HG02798 (cell line): ENCODE measurements at regions not wholly inside any gene's neighbourhood (a gene's known extent, or its start where the extent isn't known, plus 50 kb on each side); places are given as distances from the start of the nearest gene placed in this dataset.
"Not testable (repeated sequence)": the region's sequence is repeated elsewhere in the genome, so short reads cannot be mapped to it uniquely, and the experiment has no call there.

Experiments
- ATAC-seq: cut with Tn5 transposase; IDR thresholded peaks from one replicate; pipeline ENCODE4 v1.9.1; 2021; ENCODE audit warnings: mild to moderate bottlenecking; ENCODE audit not compliant: unreplicated experiment, poor library complexity

DNA sequence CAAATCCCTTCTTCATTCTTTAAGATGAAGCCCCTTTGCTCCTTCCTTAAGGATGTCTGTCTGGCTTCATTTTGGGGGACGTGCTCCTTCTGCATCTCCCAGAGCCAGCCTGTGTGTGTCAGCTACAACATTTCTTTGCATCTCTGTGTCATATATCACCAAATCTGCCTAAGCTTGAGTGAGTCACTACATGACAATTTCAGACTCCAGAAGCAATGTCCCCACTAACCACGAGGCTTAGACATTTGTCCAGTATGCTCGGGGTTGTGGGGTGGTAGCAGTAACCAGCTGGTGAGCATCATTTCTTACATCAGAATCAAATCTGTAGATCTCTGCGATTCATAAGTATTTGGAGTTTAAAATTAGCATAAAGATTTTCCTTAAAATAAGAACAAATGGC is 54.1 kb upstream of the USP14 start:
- ATAC-seq: not testable (repeated sequence)

DNA sequence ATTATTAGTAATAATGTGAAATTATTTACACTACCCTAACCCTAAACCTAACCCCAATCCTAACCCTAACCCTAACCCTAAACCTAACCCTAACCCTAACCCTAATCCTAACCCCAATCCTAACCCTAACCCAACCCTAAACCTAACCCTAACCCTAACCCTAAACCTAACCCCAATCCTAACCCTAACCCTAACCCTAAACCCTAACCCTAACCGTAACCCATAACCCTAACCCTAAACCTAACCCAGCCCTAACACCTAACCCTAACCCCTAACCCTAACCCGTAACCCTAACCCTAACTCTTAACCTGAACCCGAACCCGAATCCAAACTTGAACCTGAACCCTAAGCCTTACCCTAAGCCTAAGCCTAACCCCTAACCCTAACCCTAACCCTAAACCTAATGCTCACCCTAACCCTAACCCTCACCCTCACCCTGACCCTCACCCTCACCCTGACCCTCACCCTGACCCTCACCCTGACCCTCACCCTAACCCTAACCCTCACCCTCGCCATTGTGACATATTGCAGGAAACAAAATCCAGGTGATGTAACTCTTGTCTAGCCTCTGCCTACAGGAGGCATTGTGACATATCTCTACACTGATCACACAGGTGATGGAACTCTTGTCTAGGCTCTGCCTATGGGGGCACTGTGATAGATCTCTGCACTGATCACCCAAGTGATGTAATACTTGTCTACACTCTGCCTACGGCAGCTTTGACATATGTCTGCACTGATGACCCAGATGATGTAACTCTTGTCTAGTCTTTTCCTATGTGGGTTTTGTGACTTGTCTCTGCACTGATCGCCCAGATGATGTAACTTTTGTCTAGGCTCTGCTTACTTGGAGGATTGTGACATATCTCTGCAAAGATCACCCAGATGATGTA is 53.0 kb upstream of the USP14 start:
- not testable (repeated sequence) for ATAC-seq

DNA sequence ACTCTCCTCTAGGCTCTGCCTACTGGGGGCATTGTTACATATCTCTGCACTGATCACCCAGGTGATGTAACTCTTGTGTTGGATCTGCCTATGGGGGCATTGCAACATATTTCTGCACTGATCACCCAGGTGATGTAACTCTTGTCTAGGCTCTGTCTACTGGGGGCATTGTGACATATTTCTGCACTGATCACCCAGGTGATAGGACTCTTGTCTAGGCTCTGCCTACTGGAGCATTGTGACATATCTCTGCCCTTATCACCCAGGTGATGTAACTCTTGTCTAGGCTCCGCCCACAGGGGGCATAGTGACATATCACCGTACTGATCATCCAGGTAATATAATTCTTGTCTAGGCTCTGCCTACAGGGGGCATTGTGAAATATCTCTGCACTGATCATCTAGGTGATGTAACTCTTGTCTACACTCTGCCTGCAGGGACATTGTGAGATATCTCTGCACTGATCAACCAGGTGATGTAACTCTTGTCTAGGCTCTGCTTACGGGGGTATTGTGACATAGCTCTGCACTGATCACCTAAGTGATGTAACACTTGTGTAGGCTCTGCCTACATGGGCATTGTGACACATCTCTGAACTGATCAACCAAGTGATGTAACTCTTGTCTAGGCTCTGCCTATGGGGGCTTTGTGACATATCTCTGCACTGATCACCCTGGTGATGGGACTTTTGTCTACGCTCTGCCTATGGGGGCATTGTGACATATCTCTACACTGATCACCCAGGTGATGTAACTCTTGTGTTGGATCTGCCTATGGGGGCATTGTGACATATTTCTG is 52.1 kb upstream of the USP14 start:
- not testable (repeated sequence) for ATAC-seq

DNA sequence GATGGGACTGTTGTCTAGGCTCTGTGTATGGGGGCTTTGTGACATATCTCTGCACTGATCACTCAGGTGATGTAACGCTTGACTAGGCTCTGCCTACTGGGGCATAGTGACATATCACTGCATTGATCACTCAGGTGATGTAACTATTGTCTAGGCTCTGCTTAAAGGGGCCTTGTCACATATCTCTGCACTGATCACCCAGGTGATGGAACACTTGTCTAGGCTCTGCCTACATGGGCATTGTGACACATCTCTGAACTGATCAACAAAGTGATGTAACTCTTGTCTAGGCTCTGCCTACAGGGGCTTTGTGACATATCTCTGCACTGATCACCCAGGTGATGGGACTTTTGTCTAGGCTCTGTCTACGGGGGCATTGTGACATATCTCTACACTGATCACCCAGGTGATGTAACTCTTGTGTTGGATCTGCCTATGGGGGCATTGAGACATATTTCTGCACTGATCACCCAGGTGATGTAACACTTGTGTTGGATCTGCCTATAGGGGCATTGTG is 51.4 kb upstream of the USP14 start:
- ATAC-seq: not testable (repeated sequence)

DNA sequence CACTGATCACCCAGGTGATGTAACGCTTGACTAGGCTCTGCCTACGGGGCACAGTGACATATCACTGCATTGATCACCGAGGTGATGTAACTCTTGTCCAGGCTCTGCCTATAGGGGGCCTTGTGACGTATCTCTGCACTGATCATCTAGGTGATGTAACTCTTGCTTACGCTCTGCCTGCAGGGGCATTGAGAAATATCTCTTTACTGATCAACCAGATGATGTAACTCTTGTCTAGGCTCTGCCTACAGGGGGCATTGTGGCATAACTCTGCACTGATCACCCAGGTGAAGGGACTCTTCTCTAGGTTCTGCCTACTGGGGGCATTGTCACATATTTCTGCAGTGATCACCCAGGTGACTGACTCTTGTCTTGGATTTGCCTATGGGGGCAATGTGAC is 50.9 kb upstream of the USP14 start:
- ATAC-seq: not testable (repeated sequence)

DNA sequence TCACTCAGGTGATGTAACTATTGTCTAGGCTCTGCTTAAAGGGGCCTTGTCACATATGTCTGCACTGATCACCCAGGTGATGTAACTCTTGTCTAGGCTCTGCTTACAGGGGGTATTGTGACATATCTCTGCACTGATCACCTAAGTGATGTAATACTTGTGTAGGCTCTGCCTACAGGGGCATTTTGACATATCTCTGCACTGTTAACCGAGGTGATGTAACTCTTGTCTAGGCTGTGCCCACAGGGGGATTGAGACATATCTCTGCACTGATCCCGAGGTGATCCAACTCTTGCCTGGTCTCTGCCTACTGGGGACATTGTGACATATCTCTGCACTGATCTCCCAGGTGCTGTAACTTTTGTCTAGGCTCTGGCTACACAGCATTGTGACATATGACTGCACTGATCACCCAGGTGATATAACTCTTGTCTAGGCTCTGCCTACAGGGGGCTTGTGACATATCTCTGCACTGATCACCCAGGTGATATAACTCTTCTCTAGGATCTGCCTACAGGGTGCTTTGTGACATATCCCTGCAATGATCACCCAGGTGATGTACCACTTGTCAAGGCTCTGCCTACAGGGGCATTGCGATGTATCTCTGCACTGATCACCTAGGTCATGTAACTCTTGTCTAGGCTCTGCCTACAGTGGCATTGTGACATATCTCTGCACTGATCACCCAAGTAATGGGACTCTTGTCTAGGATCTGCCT is 50.3 kb upstream of the USP14 start:
- peak; percentile 47 for ATAC-seq
